ENCODE measurements at regions not wholly inside any gene's neighbourhood (a gene's known extent, or its start where the extent isn't known, plus 50 kb on each side); places are given as distances from the start of the nearest gene placed in this dataset.

GRCh38 chr13:47239025-47239424 lies 342.2 kb upstream of the HTR2A start:
- DNase-seq, result no peak

- DNase-seq, result no peak
These were observed 340.7 kb upstream of the HTR2A start for GRCh38 chr13:47237571-47237970.

DNA sequence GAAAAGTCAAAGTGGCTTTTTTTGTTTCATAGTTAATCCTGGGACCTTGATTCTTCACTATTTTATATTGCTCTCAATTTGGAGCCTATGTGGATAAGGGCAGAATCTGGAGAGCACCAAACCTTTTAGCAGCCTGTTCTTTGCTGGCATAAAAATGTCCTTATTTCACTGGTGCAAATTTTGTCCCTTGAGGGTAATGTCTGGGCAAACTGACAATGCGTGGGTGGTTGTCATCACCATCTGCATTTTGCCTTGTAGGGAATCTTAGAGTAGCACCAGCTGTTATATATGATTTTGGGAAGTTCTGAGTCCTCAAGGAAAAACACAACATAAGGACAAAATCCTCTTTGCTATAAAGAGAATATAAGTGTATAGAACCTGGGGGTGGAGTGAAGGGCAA lies 336.9 kb upstream of the HTR2A start:
- DNase-seq, result peak; percentile 27

DNA sequence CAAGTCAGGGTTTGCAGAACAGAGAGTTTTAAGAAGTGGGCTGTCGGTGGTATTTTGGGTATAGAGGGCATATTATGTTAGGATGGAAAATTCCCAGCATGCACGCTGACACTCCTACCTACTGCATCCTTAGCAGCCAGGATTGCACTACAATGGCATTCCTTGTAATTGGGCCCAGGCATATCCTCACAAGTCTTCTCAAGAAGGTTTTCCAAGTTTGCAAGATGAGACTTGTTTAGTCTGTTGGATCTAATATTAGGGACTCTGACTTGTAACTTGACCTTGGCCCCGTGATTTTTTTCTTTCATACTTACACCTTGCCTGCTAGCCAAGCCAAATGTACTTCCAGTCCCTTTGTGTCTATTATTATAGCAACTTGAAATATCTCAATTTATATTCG lies 335.7 kb upstream of the HTR2A start:
- no peak for DNase-seq

GRCh38 chr13:47230155-47230554 lies 333.3 kb upstream of the HTR2A start:
- no peak for DNase-seq

DNA sequence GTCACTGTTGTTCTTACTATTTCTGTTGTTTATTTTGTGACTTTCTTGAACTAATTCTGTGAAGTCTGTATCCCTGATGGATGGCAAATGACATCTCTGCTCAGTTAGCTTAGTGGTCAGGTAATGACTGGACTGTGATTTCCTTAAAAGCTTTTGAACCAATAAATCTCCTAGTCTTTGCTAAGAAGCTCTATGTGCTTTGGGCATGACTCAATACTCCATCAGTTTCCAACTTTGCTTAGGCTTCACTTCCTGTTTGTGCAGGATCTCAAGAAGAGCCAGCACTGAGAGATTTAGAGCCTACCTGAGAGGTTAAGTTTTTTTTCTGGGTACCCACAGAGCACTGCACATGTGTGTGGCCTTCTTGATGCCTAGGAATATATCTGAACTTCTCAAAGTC lies 329.7 kb upstream of the HTR2A start:
- DNase-seq, result no peak

- no peak for DNase-seq
These were observed 323.7 kb upstream of the HTR2A start for GRCh38 chr13:47220453-47221140.

DNA sequence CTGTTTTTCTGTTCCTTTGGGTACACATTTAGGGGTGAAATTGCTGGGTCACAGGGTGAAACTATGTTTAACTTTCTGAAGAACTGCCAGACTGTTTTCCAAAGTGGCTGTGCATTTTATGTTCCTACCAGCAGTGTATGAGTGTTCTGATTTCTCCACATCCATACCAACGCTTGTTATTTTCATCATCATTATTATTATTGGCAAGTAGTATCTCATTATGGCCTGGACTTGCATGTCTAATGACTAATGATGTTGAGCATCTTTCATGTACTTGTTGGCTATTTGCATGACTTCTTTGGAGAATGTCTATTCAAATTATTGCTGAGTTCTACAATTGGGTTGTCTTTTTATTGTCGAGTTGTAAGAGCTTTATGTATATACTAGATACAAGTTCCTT lies 321.8 kb upstream of the HTR2A start:
- DNase-seq, result no peak

GRCh38 chr13:47216176-47216822 lies 319.4 kb upstream of the HTR2A start:
- peak; percentile 13 for DNase-seq

DNA sequence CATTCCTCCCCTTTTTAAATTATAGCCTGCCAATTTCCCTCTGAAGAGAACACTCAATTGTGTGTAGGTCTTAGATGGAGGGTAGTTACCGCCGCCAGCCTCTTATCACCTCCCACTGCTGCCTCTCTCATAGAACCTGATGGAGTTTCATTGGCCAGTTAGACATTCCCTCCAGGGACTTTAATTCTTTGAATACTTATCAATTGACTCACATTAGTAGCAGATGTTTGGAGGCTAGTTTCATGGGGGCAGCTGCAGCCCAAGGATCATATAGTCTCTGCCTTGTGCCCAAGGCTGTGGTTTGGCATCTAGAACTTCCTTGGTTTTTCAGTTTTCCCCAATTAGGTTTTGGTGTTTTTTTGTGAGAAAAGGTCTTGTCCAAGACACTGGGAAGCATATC lies 318.9 kb upstream of the HTR2A start:
- DNase-seq, result peak; percentile 38

DNA sequence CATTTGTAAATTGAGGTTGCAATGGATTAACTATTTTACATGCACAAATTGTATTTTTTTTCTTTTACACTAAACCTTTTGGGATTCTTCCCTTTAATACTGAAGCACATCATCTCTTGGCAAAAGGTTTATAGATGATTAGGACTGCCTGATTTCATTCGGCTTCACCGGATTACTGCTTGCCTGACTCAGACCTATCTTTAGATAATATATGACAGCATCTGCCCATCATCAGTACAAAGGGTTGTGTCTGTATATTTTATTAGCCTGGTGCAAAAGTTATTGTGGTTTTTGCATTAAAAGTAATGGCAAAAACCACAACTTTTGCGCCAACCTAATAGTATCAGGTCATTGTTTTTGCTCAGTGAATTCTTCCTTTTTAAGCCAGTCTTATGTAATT lies 316.2 kb upstream of the HTR2A start:
- no peak for DNase-seq

GRCh38 chr13:47211106-47211505 lies 314.3 kb upstream of the HTR2A start:
- DNase-seq, result no peak

GRCh38 chr13:47206111-47206510 lies 309.3 kb upstream of the HTR2A start:
- DNase-seq, result peak; percentile 55

GRCh38 chr13:47190696-47191305 lies 293.9 kb upstream of the HTR2A start:
- DNase-seq, result no peak

- DNase-seq, result no peak
These were observed 291.9 kb upstream of the HTR2A start for GRCh38 chr13:47188802-47189201.

GRCh38 chr13:47186471-47186870 lies 289.6 kb upstream of the HTR2A start:
- DNase-seq, result no peak

DNA sequence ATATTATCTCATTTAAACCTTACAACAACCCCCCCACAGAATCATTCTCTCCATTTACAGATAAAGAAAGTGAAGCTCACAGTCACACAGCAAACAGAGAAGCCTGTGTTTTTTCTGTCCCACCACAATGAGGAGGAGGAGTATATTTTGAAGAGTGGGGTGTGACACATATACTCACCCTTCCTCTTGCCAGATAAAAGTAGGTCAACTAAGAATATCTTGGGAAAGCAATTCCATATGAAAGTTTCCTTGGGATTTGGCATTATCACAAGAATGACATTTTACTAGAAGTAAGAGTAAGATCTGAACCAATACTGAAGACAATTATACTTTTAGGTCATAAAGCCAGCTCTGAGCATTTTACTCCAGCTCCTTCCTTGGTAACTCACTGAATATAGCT lies 287.5 kb upstream of the HTR2A start:
- no peak for DNase-seq

GRCh38 chr13:47179321-47179720 lies 282.5 kb upstream of the HTR2A start:
- DNase-seq, result no peak

GRCh38 chr13:47178090-47178950 lies 281.5 kb upstream of the HTR2A start:
- no peak for DNase-seq

DNA sequence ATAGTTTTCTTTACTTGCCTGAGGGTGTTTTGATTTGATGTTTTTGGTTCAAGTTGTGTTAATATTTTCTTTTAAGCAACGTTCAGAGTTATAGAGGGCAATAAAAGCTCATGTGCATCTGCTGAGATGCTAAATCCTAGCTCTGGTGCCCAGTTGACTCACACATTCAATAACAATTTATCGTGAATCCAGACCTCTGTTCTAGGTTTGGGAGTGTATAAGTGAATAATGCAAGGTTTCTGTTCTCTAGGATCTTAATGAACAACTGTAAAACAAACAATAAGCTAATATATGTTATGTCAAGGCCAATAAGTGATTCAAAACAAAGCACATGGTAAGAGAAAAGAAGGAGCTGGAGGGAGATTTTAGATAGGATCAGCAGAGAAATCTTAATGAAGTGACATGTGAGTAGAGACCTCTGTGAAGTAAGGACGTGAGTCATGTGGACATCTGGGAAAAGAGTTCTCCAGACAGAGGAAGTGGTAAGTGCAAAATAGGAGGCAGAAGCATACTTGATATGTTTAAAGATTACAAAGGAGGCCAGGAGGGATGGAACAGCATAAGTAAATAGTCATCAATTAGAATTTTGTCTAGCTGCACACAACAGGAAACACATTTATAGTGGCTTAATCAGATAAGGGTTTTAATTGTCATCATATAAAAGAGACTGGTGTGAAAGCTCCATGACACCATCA lies 278.5 kb upstream of the HTR2A start:
- no peak for DNase-seq

DNA sequence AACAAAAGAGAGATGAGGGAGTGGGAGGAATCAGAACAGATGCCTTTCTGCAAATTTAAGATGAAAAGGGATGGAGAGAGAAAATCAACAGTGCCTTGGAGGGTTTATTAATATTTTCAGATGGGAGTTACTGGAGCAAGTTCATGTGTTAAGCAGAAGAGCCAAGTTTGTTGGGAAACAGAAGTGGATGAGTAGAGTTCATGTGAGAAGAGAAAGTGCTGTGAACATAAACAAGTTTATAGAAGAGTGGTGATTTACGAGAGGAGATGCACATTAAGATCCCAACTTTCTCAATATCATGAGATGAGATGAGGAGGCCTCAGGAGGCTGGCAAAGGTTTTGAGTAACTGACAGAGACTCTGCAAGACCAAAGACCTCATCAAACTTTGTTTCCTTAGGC lies 274.1 kb upstream of the HTR2A start:
- DNase-seq, result no peak

GRCh38 chr13:47168618-47169017 lies 271.8 kb upstream of the HTR2A start:
- DNase-seq, result no peak
